Thoracic aorta (tissue), 2 donors: ENCODE measurements at regions not wholly inside any gene's neighbourhood (a gene's known extent, or its start where the extent isn't known, plus 50 kb on each side); places are given as distances from the start of the nearest gene placed in this dataset.

Source experiments
- ATAC-seq: fragments of 150-250 bp; one replicate; pipeline ENCODE4 v1.8.0; 2017; ENCODE audit warnings: low read depth; ENCODE audit not compliant: insufficient number of reproducible peaks, low FRiP score
- DNase-seq: peaks from one replicate; pipeline ENCODE4 v3.0.0-alpha.2; 2020; ENCODE audit warnings: low spot score
- H3K27ac ChIP-seq, 2 donors: fragments of 200-600 bp; sonication (generic); 1 replicate in 1 of 2; 2 replicates in 1 of 2; pipeline ENCODE4 v1.5.1; 2016; ENCODE audit warnings: mild to moderate bottlenecking in 2 of 2, moderate library complexity in 2 of 2
- H3K27me3 ChIP-seq: fragments of 200-600 bp; sonication (generic); replicated peaks from 2 replicates; pipeline ENCODE4 v1.6.0; 2016; ENCODE audit warnings: mild to moderate bottlenecking; ENCODE audit not compliant: insufficient read depth
- H3K36me3 ChIP-seq: fragments of 200-600 bp; sonication (generic); one replicate; pipeline ENCODE4 v1.5.1; 2016
- H3K4me1 ChIP-seq, 2 donors: fragments of 200-600 bp; sonication (generic); 1 replicate in 1 of 2; 2 replicates in 1 of 2; pipeline versions ENCODE4 v1.5.1 to v1.6.0; 2016; ENCODE audit warnings: low read depth in 2 of 2, mild to moderate bottlenecking in 1 of 2; ENCODE audit not compliant: control insufficient read depth in 1 of 2
- H3K4me3 ChIP-seq: fragments of 200-600 bp; sonication (generic); 2 replicates; pipeline ENCODE4 v1.5.1; 2016; ENCODE audit warnings: mild to moderate bottlenecking
- H3K9me3 ChIP-seq: fragments of 200-600 bp; sonication (generic); 2 replicates; pipeline ENCODE4 v1.5.1; 2016
- TF ChIP-seq, protein P1 (sequence below): fragments of 200-600 bp; sonication (generic); IDR thresholded peaks from one replicate; pipeline ENCODE4 v1.5.1; 2019; ENCODE audit warnings: antibody characterized with exemption

DNA sequence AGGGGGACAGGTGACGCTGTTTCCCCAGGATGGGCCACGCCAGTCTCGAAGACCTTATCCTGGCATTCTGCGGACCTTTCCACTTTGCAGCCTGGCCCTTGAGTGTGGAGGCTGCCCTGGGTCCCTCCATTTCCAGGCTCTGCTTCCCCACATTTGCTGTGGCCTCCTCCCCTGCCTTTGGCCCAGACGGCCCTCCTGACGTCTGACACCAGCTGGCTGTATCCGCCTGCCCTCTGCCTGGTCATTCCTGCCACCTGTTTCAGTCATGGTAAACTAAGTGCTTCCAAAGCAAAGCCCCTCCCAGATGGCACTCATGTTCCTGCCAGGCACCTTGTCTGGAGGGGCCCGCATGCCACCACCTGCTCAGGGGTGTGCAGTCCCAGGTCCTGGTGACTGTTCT, 95.1 kb downstream of the ASB1 start:
- Histone ChIP-seq H3K27me3 (no peaks in the 10 kb centered on the region), H3K4me3 (no peak overlapping the region), H3K4me1 (no peaks in the 10 kb centered on the region), H3K9me3 (peaks cover 7% of the 10 kb centered on the region), H3K36me3 (no peaks in the 10 kb centered on the region), H3K27ac (no peak overlapping the region)
- DNase-seq (no peak), ATAC-seq (no peak)
- TF ChIP-seq, protein P1, sequence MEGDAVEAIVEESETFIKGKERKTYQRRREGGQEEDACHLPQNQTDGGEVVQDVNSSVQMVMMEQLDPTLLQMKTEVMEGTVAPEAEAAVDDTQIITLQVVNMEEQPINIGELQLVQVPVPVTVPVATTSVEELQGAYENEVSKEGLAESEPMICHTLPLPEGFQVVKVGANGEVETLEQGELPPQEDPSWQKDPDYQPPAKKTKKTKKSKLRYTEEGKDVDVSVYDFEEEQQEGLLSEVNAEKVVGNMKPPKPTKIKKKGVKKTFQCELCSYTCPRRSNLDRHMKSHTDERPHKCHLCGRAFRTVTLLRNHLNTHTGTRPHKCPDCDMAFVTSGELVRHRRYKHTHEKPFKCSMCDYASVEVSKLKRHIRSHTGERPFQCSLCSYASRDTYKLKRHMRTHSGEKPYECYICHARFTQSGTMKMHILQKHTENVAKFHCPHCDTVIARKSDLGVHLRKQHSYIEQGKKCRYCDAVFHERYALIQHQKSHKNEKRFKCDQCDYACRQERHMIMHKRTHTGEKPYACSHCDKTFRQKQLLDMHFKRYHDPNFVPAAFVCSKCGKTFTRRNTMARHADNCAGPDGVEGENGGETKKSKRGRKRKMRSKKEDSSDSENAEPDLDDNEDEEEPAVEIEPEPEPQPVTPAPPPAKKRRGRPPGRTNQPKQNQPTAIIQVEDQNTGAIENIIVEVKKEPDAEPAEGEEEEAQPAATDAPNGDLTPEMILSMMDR: no peak

GRCh38 chr2:238523158-238524110, 96.7 kb downstream of the ASB1 start:
- Histone ChIP-seq H3K9me3 (no peaks in the 10 kb centered on the region), H3K4me1 (no peaks in the 10 kb centered on the region), H3K27me3 (no peaks in the 10 kb centered on the region), H3K4me3 (no peak overlapping the region), H3K36me3 (no peaks in the 10 kb centered on the region), H3K27ac (no peak overlapping the region)
- ATAC-seq (no peak), DNase-seq (no peak)
- TF ChIP-seq, protein P1: no peak

DNA sequence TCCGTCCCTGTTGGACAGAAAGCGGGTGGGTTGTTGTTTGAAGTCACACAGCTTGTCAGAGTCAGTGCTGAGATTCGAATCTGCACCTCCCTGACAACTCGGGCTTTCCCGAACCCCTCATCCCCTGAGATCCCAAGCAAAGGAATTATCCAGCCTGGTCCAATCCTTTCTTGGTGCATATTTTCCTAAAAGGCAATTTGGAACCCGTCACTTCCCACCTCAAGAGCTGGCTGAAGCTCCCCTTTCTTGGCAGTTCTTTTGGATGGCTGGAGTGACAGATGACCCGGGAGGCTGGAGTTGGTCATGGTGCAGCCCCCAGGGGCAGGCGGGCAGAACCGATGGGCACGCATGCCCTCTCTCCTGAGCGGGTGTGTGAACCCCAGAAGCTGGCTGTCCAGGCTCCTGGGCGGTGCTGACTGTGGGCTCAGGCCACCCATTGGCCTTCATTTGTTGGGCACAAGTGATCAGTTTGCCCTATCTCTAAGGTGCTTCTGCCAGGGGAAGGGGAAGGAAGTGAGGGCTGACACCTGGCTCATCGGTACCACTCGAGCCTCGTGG, 97.8 kb downstream of the ASB1 start:
- DNase-seq: no peak
- Histone ChIP-seq H3K36me3 (no peaks in the 10 kb centered on the region), H3K4me3 (no peak overlapping the region), H3K27me3 (no peaks in the 10 kb centered on the region), H3K9me3 (no peaks in the 10 kb centered on the region), H3K4me1 (no peaks in the 10 kb centered on the region), H3K27ac (no peak overlapping the region)
- TF ChIP-seq, protein P1: no peak
- no peak for ATAC-seq

DNA sequence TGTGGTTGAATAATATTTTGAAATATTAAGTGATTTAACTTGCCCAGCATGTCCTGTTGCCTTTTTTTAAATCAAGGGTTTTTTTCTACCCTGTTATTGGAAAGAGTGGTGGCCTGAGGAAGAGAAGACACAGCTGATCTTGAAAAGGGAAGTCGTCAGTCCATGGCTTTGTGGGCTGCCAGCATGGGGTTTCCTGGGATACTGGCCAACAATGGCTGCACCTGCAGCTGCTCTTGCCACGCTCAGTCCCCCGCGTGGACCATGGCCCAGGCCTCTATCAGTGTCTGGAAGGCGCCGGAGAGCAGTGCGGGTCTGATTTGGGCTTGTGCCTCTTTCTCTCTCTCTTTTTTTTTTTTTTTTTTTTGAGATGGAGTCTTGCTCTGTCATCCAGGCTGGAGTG, 99.3 kb downstream of the ASB1 start:
- no peaks in the 10 kb centered on the region for H3K4me1 ChIP-seq
- TF ChIP-seq, protein P1: no peak
- no peak overlapping the region for H3K27ac ChIP-seq
- ATAC-seq (no peak), DNase-seq (no peak)
- no peak overlapping the region for H3K4me3 ChIP-seq
- no peaks in the 10 kb centered on the region for H3K27me3 ChIP-seq
- no peaks in the 10 kb centered on the region for H3K36me3 ChIP-seq
- peaks cover 1% of the 10 kb centered on the region for H3K9me3 ChIP-seq

- H3K36me3 ChIP-seq: no peaks in the 10 kb centered on the region
- no peak overlapping the region for H3K4me3 ChIP-seq
- TF ChIP-seq, protein P1: no peak
- no peaks in the 10 kb centered on the region for H3K27me3 ChIP-seq
- H3K27ac ChIP-seq: no peak overlapping the region
- H3K9me3 ChIP-seq: peaks cover 11% of the 10 kb centered on the region
- H3K4me1 ChIP-seq: no peaks in the 10 kb centered on the region
- no peak for DNase-seq
- ATAC-seq: no peak
These were observed 100.8 kb downstream of the ASB1 start for GRCh38 chr2:238527565-238527964.
